Mesendoderm (in vitro differentiated cells): ENCODE measurements at regions not wholly inside any gene's neighbourhood (a gene's known extent, or its start where the extent isn't known, plus 50 kb on each side); places are given as distances from the start of the nearest gene placed in this dataset.

Experiments used
- DNase-seq: peaks from one replicate; pipeline ENCODE4 v3.0.0; 2013
- H2AK5ac ChIP-seq: 2 replicates; pipeline ENCODE4 v1.6.1; 2013; ENCODE audit warnings: low read length, inconsistent platforms
- H2BK120ac ChIP-seq: 2 replicates; pipeline ENCODE4 v1.6.1; 2013; ENCODE audit warnings: low read depth, mild to moderate bottlenecking, low read length, moderate library complexity, mixed read lengths
- H2BK15ac ChIP-seq: replicated peaks from 2 replicates; pipeline ENCODE4 v1.6.1; 2013; ENCODE audit warnings: low read depth, mild to moderate bottlenecking, moderate library complexity
- H2BK5ac ChIP-seq: 2 replicates; pipeline ENCODE4 v1.6.1; 2013; ENCODE audit warnings: low read length, inconsistent platforms
- H3K18ac ChIP-seq: 2 replicates; pipeline ENCODE4 v1.6.1; 2013; ENCODE audit warnings: mild to moderate bottlenecking, low read length, mixed read lengths
- H3K23ac ChIP-seq: one replicate; pipeline ENCODE4 v1.6.1; 2013; ENCODE audit warnings: low read length
- H3K27ac ChIP-seq: 2 replicates; pipeline ENCODE4 v1.5.1; 2013; ENCODE audit warnings: low read depth, mild to moderate bottlenecking, inconsistent platforms, low read length, moderate library complexity
- H3K27me3 ChIP-seq: 2 replicates; pipeline ENCODE4 v1.6.1; 2013; ENCODE audit warnings: low read length, control low read depth, mild to moderate bottlenecking, inconsistent platforms; ENCODE audit not compliant: insufficient read depth, poor library complexity
- H3K36me3 ChIP-seq: 2 replicates; pipeline ENCODE4 v1.6.1; 2013; ENCODE audit warnings: low read length, inconsistent platforms; ENCODE audit not compliant: control insufficient read depth, insufficient read depth
- H3K4ac ChIP-seq: one replicate; pipeline ENCODE4 v1.6.1; 2013; ENCODE audit warnings: low read depth, mild to moderate bottlenecking, low read length, moderate library complexity
- H3K4me1 ChIP-seq: 2 replicates; pipeline ENCODE4 v1.6.1; 2013; ENCODE audit warnings: low read depth, low read length, inconsistent platforms; ENCODE audit not compliant: control insufficient read depth
- H3K4me2 ChIP-seq: 2 replicates; pipeline ENCODE4 v1.6.1; 2013; ENCODE audit warnings: low read length
- H3K4me3 ChIP-seq: 2 replicates; pipeline ENCODE4 v1.5.1; 2013; ENCODE audit warnings: mild to moderate bottlenecking, low read length
- H3K56ac ChIP-seq: one replicate; pipeline ENCODE4 v1.6.1; 2013; ENCODE audit warnings: low read length
- H3K79me1 ChIP-seq: 2 replicates; pipeline ENCODE4 v1.6.1; 2013; ENCODE audit warnings: low read length, inconsistent platforms
- H3K79me2 ChIP-seq: 2 replicates; pipeline ENCODE4 v1.6.1; 2013; ENCODE audit warnings: mild to moderate bottlenecking, low read length; ENCODE audit not compliant: control insufficient read depth, insufficient read depth
- H3K9ac ChIP-seq: 2 replicates; pipeline ENCODE4 v1.6.1; 2013; ENCODE audit warnings: low read length, inconsistent platforms
- H4K5ac ChIP-seq: one replicate; pipeline ENCODE4 v1.6.1; 2013; ENCODE audit warnings: low read length
- H4K8ac ChIP-seq: one replicate; pipeline ENCODE4 v1.6.1; 2013; ENCODE audit warnings: low read depth, mild to moderate bottlenecking, control low read depth, low read length, moderate library complexity
- WGBS: extraction: QIAGEN DNeasy Blood & Tissue Kit; methylation state at CpG from one replicate; pipeline ENCODE4 v1.1.7; 2013; ENCODE audit warnings: low lambda C conversion rate, missing lambda C conversion rate; ENCODE audit not compliant: insufficient coverage; ENCODE audit errors: extremely low coverage; 5-methylcytosine and 5-hydroxymethylcytosine counted together

GRCh38 chr7:94740509-94740908 is 84.6 kb upstream of the SGCE start:
- no peak overlapping the region for H3K4me2 ChIP-seq
- H3K36me3 ChIP-seq: no peaks in the 10 kb centered on the region
- no peak overlapping the region for H3K23ac ChIP-seq

GRCh38 chr7:94741179-94741578 is 85.2 kb upstream of the SGCE start:
- no peak overlapping the region for H3K56ac ChIP-seq
- no CpG with 5 or more reads among the region's 2 CpGs for WGBS

More at GRCh38 chr7:94740509-94740908, 84.6 kb upstream of the SGCE start:
- no peak overlapping the region for H3K18ac ChIP-seq
- H2BK5ac ChIP-seq: no peak overlapping the region
- DNase-seq: no peak
- no peaks in the 10 kb centered on the region for H3K79me2 ChIP-seq
- no peak overlapping the region for H3K9ac ChIP-seq
- H3K27me3 ChIP-seq: no peaks in the 10 kb centered on the region
- no peaks in the 10 kb centered on the region for H3K4me1 ChIP-seq
- no peak overlapping the region for H2BK15ac ChIP-seq
- H2BK120ac ChIP-seq: no peak overlapping the region
- H2AK5ac ChIP-seq: no peak overlapping the region
- no peak overlapping the region for H3K4ac ChIP-seq
- H3K56ac ChIP-seq: no peak overlapping the region
- no peak overlapping the region for H3K27ac ChIP-seq
- no peak overlapping the region for H4K5ac ChIP-seq
- no peaks in the 10 kb centered on the region for H3K79me1 ChIP-seq
- H4K8ac ChIP-seq: no peak overlapping the region
- H3K4me3 ChIP-seq: no peak overlapping the region

GRCh38 chr7:94748376-94748775 is 92.4 kb upstream of the SGCE start:
- Histone ChIP-seq H2BK5ac (no peak overlapping the region), H2BK15ac (no peak overlapping the region), H2AK5ac (no peak overlapping the region), H3K79me2 (no peaks in the 10 kb centered on the region), H2BK120ac (no peak overlapping the region), H3K36me3 (no peaks in the 10 kb centered on the region), H3K4me1 (no peaks in the 10 kb centered on the region), H3K4me3 (no peak overlapping the region), H4K8ac (no peak overlapping the region), H3K56ac (no peak overlapping the region), H3K9ac (no peak overlapping the region), H3K23ac (no peak overlapping the region), H4K5ac (no peak overlapping the region), H3K4me2 (no peak overlapping the region), H3K27me3 (no peaks in the 10 kb centered on the region), H3K4ac (no peak overlapping the region), H3K79me1 (no peaks in the 10 kb centered on the region), H3K27ac (no peak overlapping the region), H3K18ac (no peak overlapping the region)
- no peak for DNase-seq

More at GRCh38 chr7:94741179-94741578, 85.2 kb upstream of the SGCE start:
- Histone ChIP-seq H3K27me3 (no peaks in the 10 kb centered on the region), H3K23ac (no peak overlapping the region), H3K4me3 (no peak overlapping the region), H3K4me1 (no peaks in the 10 kb centered on the region), H3K79me1 (no peaks in the 10 kb centered on the region), H3K4ac (no peak overlapping the region), H3K9ac (no peak overlapping the region), H4K8ac (no peak overlapping the region), H2AK5ac (no peak overlapping the region), H3K27ac (no peak overlapping the region), H2BK5ac (no peak overlapping the region), H2BK15ac (no peak overlapping the region), H4K5ac (no peak overlapping the region), H2BK120ac (no peak overlapping the region), H3K36me3 (no peaks in the 10 kb centered on the region), H3K4me2 (no peak overlapping the region), H3K18ac (no peak overlapping the region), H3K79me2 (no peaks in the 10 kb centered on the region)
- DNase-seq: no peak

- Histone ChIP-seq H2BK15ac (no peak overlapping the region), H2BK120ac (no peak overlapping the region), H4K5ac (no peak overlapping the region), H3K27ac (no peak overlapping the region), H3K9ac (no peak overlapping the region), H3K79me1 (no peaks in the 10 kb centered on the region), H3K4me1 (no peaks in the 10 kb centered on the region), H3K4ac (no peak overlapping the region), H3K27me3 (no peaks in the 10 kb centered on the region), H3K18ac (no peak overlapping the region), H3K36me3 (no peaks in the 10 kb centered on the region), H3K4me2 (no peak overlapping the region), H2AK5ac (no peak overlapping the region), H3K79me2 (no peaks in the 10 kb centered on the region), H3K4me3 (no peak overlapping the region), H2BK5ac (no peak overlapping the region), H4K8ac (no peak overlapping the region), H3K23ac (no peak overlapping the region), H3K56ac (no peak overlapping the region)
- DNase-seq: no peak
- WGBS: no CpG with 5 or more reads among the region's 2 CpGs
Measured at GRCh38 chr7:94760446-94761100, 104.6 kb upstream of the SGCE start.

GRCh38 chr7:94761451-94761850 is 105.5 kb upstream of the SGCE start:
- H2AK5ac ChIP-seq: no peak overlapping the region
- no peaks in the 10 kb centered on the region for H3K79me2 ChIP-seq
- no peak overlapping the region for H3K27ac ChIP-seq
- no peak overlapping the region for H2BK5ac ChIP-seq
- no peak overlapping the region for H2BK120ac ChIP-seq
- H2BK15ac ChIP-seq: no peak overlapping the region
- no peaks in the 10 kb centered on the region for H3K4me1 ChIP-seq
- H3K9ac ChIP-seq: no peak overlapping the region
- H3K79me1 ChIP-seq: no peaks in the 10 kb centered on the region
- no peaks in the 10 kb centered on the region for H3K27me3 ChIP-seq
- H4K8ac ChIP-seq: no peak overlapping the region
- no peaks in the 10 kb centered on the region for H3K36me3 ChIP-seq
- no peak overlapping the region for H3K18ac ChIP-seq
- H4K5ac ChIP-seq: no peak overlapping the region
- no peak overlapping the region for H3K4me3 ChIP-seq
- no peak overlapping the region for H3K56ac ChIP-seq
- no peak overlapping the region for H3K4me2 ChIP-seq
- DNase-seq: no peak
- no peak overlapping the region for H3K4ac ChIP-seq
- no peak overlapping the region for H3K23ac ChIP-seq

GRCh38 chr7:94763268-94763667 is 107.3 kb upstream of the SGCE start:
- Histone ChIP-seq H3K4ac (no peak overlapping the region), H2BK120ac (no peak overlapping the region), H3K79me1 (no peaks in the 10 kb centered on the region), H2BK15ac (no peak overlapping the region), H3K79me2 (no peaks in the 10 kb centered on the region), H3K4me2 (no peak overlapping the region), H3K4me1 (no peaks in the 10 kb centered on the region), H4K8ac (no peak overlapping the region), H3K56ac (no peak overlapping the region), H3K36me3 (no peaks in the 10 kb centered on the region), H3K4me3 (no peak overlapping the region), H3K18ac (no peak overlapping the region), H3K27me3 (no peaks in the 10 kb centered on the region), H4K5ac (no peak overlapping the region), H3K23ac (no peak overlapping the region), H2AK5ac (no peak overlapping the region), H2BK5ac (no peak overlapping the region), H3K9ac (no peak overlapping the region), H3K27ac (no peak overlapping the region)
- no CpG with 5 or more reads among the region's 3 CpGs for WGBS
- DNase-seq: no peak
